H1 (cell line): ENCODE measurements at regions not wholly inside any gene's neighbourhood (a gene's known extent, or its start where the extent isn't known, plus 50 kb on each side); places are given as distances from the start of the nearest gene placed in this dataset.

Source experiments
- CTCF ChIA-PET: fragments of 300-600 bp; sonication (Branson Sonifier 250); formaldehyde crosslinking; loops from one replicate; lab custom pipeline; 2021; ENCODE audit not compliant: partially characterized antibody; lab: Charles Lee
- POLR2A ChIA-PET: fragments of 300-600 bp; sonication (Branson Sonifier 250); formaldehyde crosslinking; loops from one replicate; lab custom pipeline; 2021; ENCODE audit warnings: inconsistent platforms; ENCODE audit not compliant: partially characterized antibody; lab: Charles Lee
- DNase-seq, 2 experiments: peaks; one replicate each; pipeline versions ENCODE4 v3.0.0 to v3.0.0-alpha.2; 2010 to 2022; ENCODE audit warnings: low spot score in 2 of 2, low read depth in 1 of 2, mixed read lengths in 1 of 2
- FAIRE-seq: peaks from 2 replicates; lab custom pipeline; 2011; peaks lifted over from hg19 to GRCh38; lab: Jason Lieb, UNC
- H2AFZ ChIP-seq: 2 replicates; pipeline ENCODE4 v1.8.1; 2012; ENCODE audit warnings: low read length, inconsistent platforms
- H2AK5ac ChIP-seq: 2 replicates; pipeline ENCODE4 v1.6.1; 2013; ENCODE audit warnings: low read depth, low read length
- H2BK120ac ChIP-seq: replicated peaks from 2 replicates; pipeline ENCODE3; 2013; ENCODE audit warnings: low read depth, low read length, inconsistent platforms
- H2BK12ac ChIP-seq: 2 replicates; pipeline ENCODE4 v1.6.1; 2013; ENCODE audit warnings: low read depth, low read length
- H2BK15ac ChIP-seq: 2 replicates; pipeline ENCODE4 v1.6.1; 2013; ENCODE audit warnings: low read length
- H2BK20ac ChIP-seq: 2 replicates; pipeline ENCODE4 v1.6.1; 2013; ENCODE audit warnings: low read length
- H2BK5ac ChIP-seq: 2 replicates; pipeline ENCODE4 v1.6.1; 2013; ENCODE audit warnings: low read depth, low read length
- H3K14ac ChIP-seq: 2 replicates; pipeline ENCODE4 v1.6.1; 2013; ENCODE audit warnings: inconsistent platforms; ENCODE audit not compliant: insufficient read length
- H3K18ac ChIP-seq: 2 replicates; pipeline ENCODE4 v1.6.1; 2013; ENCODE audit warnings: low read length; ENCODE audit errors: extremely low read depth
- H3K23ac ChIP-seq: 2 replicates; pipeline ENCODE4 v1.6.1; 2013; ENCODE audit warnings: inconsistent platforms; ENCODE audit not compliant: insufficient read length
- H3K23me2 ChIP-seq: 2 replicates; pipeline ENCODE4 v1.6.1; 2013; ENCODE audit warnings: low read depth, low read length
- H3K27ac ChIP-seq: 2 replicates; pipeline ENCODE4 v1.6.1; 2011; ENCODE audit warnings: low read depth, low read length, inconsistent platforms
- H3K27me3 ChIP-seq, 4 experiments: replicated peaks in 1 of 4; 1 replicate in 1 of 4; 2 replicates in 3 of 4; pipeline versions ENCODE4 v1.6.1 to v1.8.1; 2011 to 2013; ENCODE audit warnings: low read length in 3 of 4, mild to moderate bottlenecking in 3 of 4, inconsistent platforms in 2 of 4, mixed read lengths in 2 of 4, moderate library complexity in 1 of 4; ENCODE audit not compliant: control insufficient read depth in 3 of 4, insufficient read depth in 3 of 4; ENCODE audit errors: extremely low read depth in 1 of 4
- H3K36me3 ChIP-seq, 4 experiments: 2 replicates each; pipeline versions ENCODE4 v1.6.1 to v1.8.1; 2011 to 2013; ENCODE audit warnings: mild to moderate bottlenecking in 4 of 4, low read length in 3 of 4, moderate library complexity in 2 of 4, control low read depth in 1 of 4, inconsistent platforms in 1 of 4; ENCODE audit not compliant: insufficient read depth in 4 of 4, control insufficient read depth in 2 of 4
- H3K4ac ChIP-seq: replicated peaks from 2 replicates; pipeline ENCODE3; 2013; ENCODE audit warnings: low read length, low read depth, mixed read lengths, inconsistent platforms; ENCODE audit not compliant: insufficient read length
- H3K4me1 ChIP-seq, 4 experiments: replicated peaks in 1 of 4; 1 replicate in 1 of 4; 2 replicates in 3 of 4; pipeline versions ENCODE4 v1.6.1 to v1.8.1; 2011 to 2013; ENCODE audit warnings: low read length in 3 of 4, inconsistent platforms in 2 of 4, mixed read lengths in 1 of 4; ENCODE audit not compliant: insufficient read depth in 4 of 4, control insufficient read depth in 3 of 4
- H3K4me2 ChIP-seq, 2 experiments: 2 replicates each; pipeline versions ENCODE4 v1.6.1 to v1.8.1; 2011 to 2013; ENCODE audit warnings: low read depth in 2 of 2, low read length in 2 of 2, control low read depth in 1 of 2, inconsistent platforms in 1 of 2, mild to moderate bottlenecking in 1 of 2; ENCODE audit not compliant: insufficient read depth in 1 of 2
- H3K4me3 ChIP-seq, 4 experiments: fragments of 200-600, 300-600 bp in 1 of 4; sonication (generic), shearing (Covaris generic), sonication (Bioruptor Twin) in 1 of 4; 2 replicates each; pipeline versions ENCODE4 v1.5.1 to v1.8.1; 2011 to 2016; ENCODE audit warnings: low read length in 4 of 4, low read depth in 3 of 4, control low read depth in 2 of 4, inconsistent platforms in 2 of 4, mild to moderate bottlenecking in 2 of 4, mixed read lengths in 1 of 4, moderate library complexity in 1 of 4; ENCODE audit not compliant: insufficient read depth in 2 of 4; ENCODE audit errors: extremely low read depth in 1 of 4
- H3K56ac ChIP-seq: replicated peaks from 2 replicates; pipeline ENCODE3; 2013; ENCODE audit warnings: low read depth, mild to moderate bottlenecking, mixed read lengths, low read length, inconsistent platforms; ENCODE audit not compliant: insufficient read length
- H3K79me1 ChIP-seq: 2 replicates; pipeline ENCODE4 v1.6.1; 2013; ENCODE audit warnings: low read depth, low read length, control low read depth
- H3K79me2 ChIP-seq, 2 experiments: 2 replicates each; pipeline versions ENCODE4 v1.6.1 to v1.8.1; 2012 to 2013; ENCODE audit warnings: low read length in 2 of 2, mild to moderate bottlenecking in 2 of 2, inconsistent platforms in 1 of 2; ENCODE audit not compliant: insufficient read depth in 2 of 2, control insufficient read depth in 1 of 2
- H3K9ac ChIP-seq, 4 experiments: replicated peaks in 1 of 4; 1 replicate in 1 of 4; 2 replicates in 3 of 4; pipeline versions ENCODE4 v1.6.1 to v1.8.1; 2011 to 2013; ENCODE audit warnings: low read depth in 3 of 4, low read length in 3 of 4, control low read depth in 2 of 4, mild to moderate bottlenecking in 2 of 4, moderate library complexity in 2 of 4, inconsistent platforms in 1 of 4; ENCODE audit errors: extremely low read depth in 1 of 4
- H3K9me3 ChIP-seq, 2 experiments: 2 replicates each; pipeline versions ENCODE4 v1.6.1 to v1.8.1; 2012 to 2013; ENCODE audit warnings: mild to moderate bottlenecking in 2 of 2, moderate library complexity in 2 of 2, control low read depth in 1 of 2, inconsistent platforms in 1 of 2, low read depth in 1 of 2, low read length in 1 of 2, mixed read lengths in 1 of 2; ENCODE audit not compliant: insufficient read depth in 2 of 2
- H4K20me1 ChIP-seq, 2 experiments: replicated peaks in 1 of 2; 2 replicates each; pipeline versions ENCODE3 to v1.8.1; 2011 to 2013; ENCODE audit warnings: inconsistent platforms in 2 of 2, low read length in 2 of 2, mild to moderate bottlenecking in 1 of 2; ENCODE audit not compliant: insufficient read depth in 2 of 2, control insufficient read depth in 1 of 2
- H4K5ac ChIP-seq: 2 replicates; pipeline ENCODE4 v1.6.1; 2013; ENCODE audit warnings: low read length, low read depth, mixed read lengths, inconsistent platforms; ENCODE audit not compliant: insufficient read length
- H4K8ac ChIP-seq: 2 replicates; pipeline ENCODE4 v1.8.0; 2013; ENCODE audit warnings: mild to moderate bottlenecking, moderate library complexity, low read length, inconsistent platforms; ENCODE audit not compliant: insufficient read depth; ENCODE audit errors: extremely low read depth
- H4K91ac ChIP-seq: replicated peaks from 2 replicates; pipeline ENCODE3; 2013; ENCODE audit warnings: low read length, mixed read lengths, inconsistent platforms; ENCODE audit not compliant: insufficient read length
- SP1 ChIP-seq: IDR thresholded peaks from 2 replicates; pipeline ENCODE4 v1.6.1; 2011; ENCODE audit warnings: low read depth, low read length
- SUZ12 ChIP-seq: fragments of 200-600 bp; sonication (generic); IDR thresholded peaks from 2 replicates; pipeline ENCODE4 v1.6.1; 2012; ENCODE audit warnings: mild to moderate bottlenecking, inconsistent platforms, low read length, moderate library complexity, mixed read lengths
- WGBS, 2 experiments: shearing (Covaris generic) in 1 of 2; methylation state at CpG; one replicate each; pipeline versions ENCODE4 v1.1.6 to v1.1.7; 2013 to 2015; ENCODE audit warnings: low lambda C conversion rate in 2 of 2, mixed read lengths in 2 of 2, inconsistent platforms in 1 of 2, low coverage in 1 of 2, missing lambda C conversion rate in 1 of 2; ENCODE audit not compliant: insufficient replicate concordance in 2 of 2, insufficient coverage in 1 of 2, insufficient read length in 1 of 2; ENCODE audit errors: extremely low coverage in 1 of 2, missing lambda C conversion rate in 1 of 2; 5-methylcytosine and 5-hydroxymethylcytosine counted together

GRCh38 chr21:17371450-17371849 lies 141.4 kb upstream of the CXADR start:
- no peak overlapping the region for H3K18ac ChIP-seq
- H2BK120ac ChIP-seq = no peak overlapping the region
- POLR2A ChIA-PET = no interaction called here
- H3K4ac ChIP-seq = no peak overlapping the region
- H3K9me3 ChIP-seq = no peaks in the 10 kb centered on the region
- no peaks in the 10 kb centered on the region for H3K79me1 ChIP-seq
- WGBS, 2 experiments = 17% methylated on average over 1 of the region's 1 CpG; no CpG with 5 or more reads in 1 of the 2 experiments
- H3K36me3 ChIP-seq = no peaks in the 10 kb centered on the region
- no peak overlapping the region for H2BK15ac ChIP-seq
- H3K79me2 ChIP-seq = no peaks in the 10 kb centered on the region
- no peak overlapping the region for H2AK5ac ChIP-seq
- no peak overlapping the region for H3K14ac ChIP-seq
- no peaks in the 10 kb centered on the region for H4K20me1 ChIP-seq
- no peak overlapping the region for H2BK5ac ChIP-seq
- peak overlapping the region; percentile 68; the same call in 1 of the 2 replicates for H2AFZ ChIP-seq
- no peak overlapping the region for H3K4me2 ChIP-seq
- no peaks in the 10 kb centered on the region for H3K23me2 ChIP-seq
- no peak for DNase-seq
- no peak overlapping the region for H3K9ac ChIP-seq
- no peak overlapping the region for H4K8ac ChIP-seq
- no peak overlapping the region for H2BK12ac ChIP-seq
- no peak overlapping the region for H2BK20ac ChIP-seq
- peaks cover 0 to 4% (median 1%) of the 10 kb centered on the region in 4 experiments; a peak in 2 of 7 replicates for H3K4me1 ChIP-seq
- CTCF ChIA-PET = interaction anchor here (0.7 to 1.1 kb wide), 4 partner anchors 15 to 721 kb away, joined by 3 to 5 read pairs (median 4); no protein-coding TSS in a partner anchor
- no peak for FAIRE-seq
- H4K91ac ChIP-seq = no peak overlapping the region
- H3K23ac ChIP-seq = no peak overlapping the region
- H4K5ac ChIP-seq = no peak overlapping the region
- no peak overlapping the region; the same call in 1 of the 2 replicates for H3K27ac ChIP-seq
- H3K56ac ChIP-seq = no peak overlapping the region
- no peaks in the 10 kb centered on the region for H3K27me3 ChIP-seq
- no peak overlapping the region for H3K4me3 ChIP-seq
- TF ChIP-seq SP1 = no peak
- no peak for TF ChIP-seq SUZ12
